HUES48 (cell line): ENCODE measurements at regions not wholly inside any gene's neighbourhood (a gene's known extent, or its start where the extent isn't known, plus 50 kb on each side); places are given as distances from the start of the nearest gene placed in this dataset.

Source experiments
- H3K27ac ChIP-seq: one replicate; pipeline ENCODE4 v1.7.0; 2013; ENCODE audit warnings: low read depth, low read length, inconsistent platforms
- H3K27me3 ChIP-seq: 2 replicates; pipeline ENCODE4 v1.6.1; 2013; ENCODE audit warnings: mild to moderate bottlenecking, low read length; ENCODE audit not compliant: control insufficient read depth, insufficient read depth
- H3K36me3 ChIP-seq: 2 replicates; pipeline ENCODE4 v1.6.1; 2013; ENCODE audit warnings: low read length; ENCODE audit not compliant: control insufficient read depth, insufficient read depth
- H3K4me1 ChIP-seq: 2 replicates; pipeline ENCODE4 v1.6.1; 2013; ENCODE audit warnings: mild to moderate bottlenecking, low read length; ENCODE audit not compliant: control insufficient read depth, insufficient read depth
- H3K4me3 ChIP-seq: 2 replicates; pipeline ENCODE4 v1.5.1; 2013; ENCODE audit warnings: mild to moderate bottlenecking, low read depth, low read length
- H3K9ac ChIP-seq: 2 replicates; pipeline ENCODE4 v1.6.1; 2013; ENCODE audit warnings: mild to moderate bottlenecking, low read depth, low read length, moderate library complexity
- H3K9me3 ChIP-seq: 2 replicates; pipeline ENCODE4 v1.6.1; 2013; ENCODE audit warnings: low read length; ENCODE audit not compliant: control insufficient read depth, insufficient read depth

DNA sequence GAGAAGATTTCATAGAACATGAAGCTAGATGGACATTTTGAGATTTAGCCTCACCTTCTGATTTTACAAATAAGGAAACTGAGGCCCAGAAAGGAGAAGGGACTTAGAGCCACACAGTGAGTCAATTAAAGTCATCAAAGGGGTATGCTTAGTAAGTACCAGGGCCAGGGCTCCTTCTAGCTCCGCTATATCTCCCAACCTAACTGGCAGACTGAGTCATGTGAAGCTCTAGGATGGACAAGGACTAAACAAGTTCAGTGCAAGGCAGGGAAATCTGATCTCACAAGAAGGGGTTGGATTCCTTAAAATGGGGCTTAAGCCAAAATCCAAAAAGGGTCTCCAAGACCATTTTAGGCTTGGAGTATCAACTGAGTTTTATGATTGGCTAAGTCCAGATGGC lies 215.8 kb downstream of the PHLDA1 start:
- no peaks in the 10 kb centered on the region for H3K27me3 ChIP-seq
- H3K9ac ChIP-seq, result no peak overlapping the region
- H3K4me3 ChIP-seq, result no peak overlapping the region
- H3K27ac ChIP-seq, result no peak overlapping the region
- no peaks in the 10 kb centered on the region for H3K36me3 ChIP-seq
- H3K9me3 ChIP-seq, result no peaks in the 10 kb centered on the region
- H3K4me1 ChIP-seq, result peaks cover 48% of the 10 kb centered on the region

DNA sequence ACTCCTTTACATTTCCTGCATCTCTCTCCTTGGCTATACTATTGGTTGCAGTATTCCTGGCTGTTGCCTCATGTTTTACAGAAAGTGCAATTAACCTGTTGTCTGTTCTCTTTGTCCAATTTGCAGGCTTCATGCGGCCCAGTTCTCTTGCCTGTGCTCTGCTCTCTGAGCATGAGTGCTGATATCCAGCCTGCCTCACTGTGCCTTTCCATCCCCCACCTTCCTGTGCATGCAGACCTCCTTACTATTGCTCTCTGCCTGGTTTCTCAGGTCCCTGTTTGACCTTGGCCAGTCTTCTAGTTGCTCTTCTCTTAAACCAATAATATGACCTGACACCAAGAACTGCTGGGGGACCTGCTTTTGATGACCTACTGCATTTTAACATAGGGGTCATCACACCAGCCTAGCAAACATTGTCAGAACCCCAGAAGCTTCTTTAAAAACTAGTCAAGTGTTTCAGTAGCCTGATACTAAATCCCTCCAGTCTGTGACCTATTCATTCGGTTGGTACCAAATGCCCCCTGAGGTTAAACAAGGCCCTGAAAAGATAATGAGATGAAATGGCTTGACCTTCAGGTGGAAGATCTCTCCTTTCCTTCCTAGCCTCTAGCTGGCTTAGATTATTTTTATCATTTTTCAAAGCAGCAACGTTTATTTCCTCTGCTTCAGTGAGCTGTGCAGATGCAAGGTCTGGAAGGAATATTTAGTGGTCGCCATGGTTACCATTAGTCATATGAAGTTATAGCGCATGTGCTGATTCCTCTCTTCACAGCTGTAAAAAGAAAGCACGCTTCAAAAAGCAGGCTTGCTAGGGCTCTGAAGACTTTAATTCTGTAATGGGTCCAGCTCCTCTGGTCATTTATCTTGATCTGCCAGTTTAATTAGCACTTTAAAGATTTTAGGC lies 216.5 kb downstream of the PHLDA1 start:
- no peaks in the 10 kb centered on the region for H3K9me3 ChIP-seq
- no peaks in the 10 kb centered on the region for H3K36me3 ChIP-seq
- H3K27me3 ChIP-seq, result no peaks in the 10 kb centered on the region
- H3K9ac ChIP-seq, result no peak overlapping the region
- H3K4me1 ChIP-seq, result peaks cover 44% of the 10 kb centered on the region
- H3K27ac ChIP-seq, result no peak overlapping the region
- no peak overlapping the region for H3K4me3 ChIP-seq

DNA sequence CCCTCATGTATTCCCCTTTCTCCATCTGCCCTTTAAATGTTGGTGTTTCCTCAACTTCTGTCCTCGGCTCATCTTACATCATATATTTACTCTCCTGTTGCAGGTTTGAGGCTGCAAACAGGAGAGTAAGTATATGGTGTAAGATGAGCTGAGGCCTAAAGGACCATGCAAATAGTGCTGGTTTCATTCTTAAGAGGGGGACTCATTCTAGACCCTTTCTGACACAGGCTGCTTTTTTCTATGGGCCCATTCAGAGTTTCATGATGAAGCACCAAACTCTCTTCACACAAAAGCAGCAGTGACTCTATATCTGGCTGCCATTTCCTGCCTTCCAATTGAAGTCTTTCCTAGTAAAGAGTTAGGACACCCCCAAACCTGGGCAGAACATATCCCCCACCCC lies 218.5 kb downstream of the PHLDA1 start:
- no peaks in the 10 kb centered on the region for H3K27me3 ChIP-seq
- H3K36me3 ChIP-seq, result no peaks in the 10 kb centered on the region
- H3K4me1 ChIP-seq, result peaks cover 45% of the 10 kb centered on the region
- no peak overlapping the region for H3K4me3 ChIP-seq
- no peak overlapping the region for H3K9ac ChIP-seq
- no peaks in the 10 kb centered on the region for H3K9me3 ChIP-seq
- H3K27ac ChIP-seq, result no peak overlapping the region

DNA sequence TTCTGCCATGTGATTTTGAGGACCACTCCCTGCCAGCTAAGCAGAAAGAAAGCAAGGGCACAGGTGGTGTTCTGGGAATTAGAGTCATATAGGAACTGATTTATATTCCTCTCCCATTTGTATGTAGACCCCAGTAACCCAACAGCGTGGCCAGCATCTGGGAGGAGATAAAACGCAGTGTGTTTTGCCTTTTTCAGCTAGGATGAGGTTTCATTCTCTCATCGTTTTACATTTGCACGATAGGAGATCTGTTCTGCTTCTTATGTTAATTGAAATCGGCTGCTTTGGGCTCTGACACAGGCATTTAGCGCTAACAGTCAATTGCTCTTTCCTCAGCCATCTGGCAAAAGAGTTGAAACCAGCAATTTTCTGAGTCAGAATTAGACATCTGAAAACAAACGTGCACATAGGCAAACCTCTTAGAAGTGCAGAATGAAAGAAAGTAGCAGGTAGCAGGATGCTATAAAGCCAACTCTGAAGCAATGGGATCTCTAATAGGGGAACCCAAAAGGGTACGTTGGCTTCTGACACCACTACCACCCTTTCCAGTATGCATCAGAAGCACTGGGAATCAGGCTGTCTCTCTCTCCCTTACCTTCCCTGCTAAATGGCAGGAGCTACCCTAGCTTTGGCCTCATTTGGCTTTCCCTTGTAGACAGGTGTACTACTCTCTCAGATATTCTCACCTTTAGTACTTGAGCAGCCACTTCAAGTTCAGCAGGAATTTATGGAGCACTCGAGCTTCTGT lies 219.1 kb downstream of the PHLDA1 start:
- H3K27me3 ChIP-seq, result no peaks in the 10 kb centered on the region
- peak overlapping the region; percentile 31; the same call in 1 of the 2 replicates for H3K4me3 ChIP-seq
- no peaks in the 10 kb centered on the region for H3K9me3 ChIP-seq
- H3K4me1 ChIP-seq, result peaks cover 45% of the 10 kb centered on the region
- H3K36me3 ChIP-seq, result no peaks in the 10 kb centered on the region
- peak overlapping the region; percentile 76 for H3K27ac ChIP-seq
- H3K9ac ChIP-seq, result no peak overlapping the region

DNA sequence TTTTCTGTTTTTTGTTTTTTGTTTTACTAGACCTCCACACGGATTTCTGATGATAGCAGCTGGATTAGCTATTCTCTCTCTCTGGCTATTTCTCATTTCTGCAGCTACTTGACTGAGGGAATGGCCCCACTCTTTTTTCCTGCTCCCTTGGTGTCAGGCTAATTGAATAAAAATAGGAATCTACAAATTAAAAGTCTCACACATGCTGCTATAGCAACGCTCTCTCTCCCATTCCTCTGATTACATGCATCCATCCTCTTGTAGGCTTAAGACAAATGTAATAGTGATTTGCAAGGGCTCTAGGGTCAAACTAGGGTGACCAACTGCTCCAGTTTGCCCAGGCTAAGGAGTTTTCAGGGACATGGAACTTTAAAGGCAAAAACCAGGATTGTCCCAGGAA lies 221.8 kb downstream of the PHLDA1 start:
- Histone ChIP-seq H3K4me3 (no peak overlapping the region), H3K4me1 (peaks cover 35% of the 10 kb centered on the region), H3K9ac (no peak overlapping the region), H3K27me3 (no peaks in the 10 kb centered on the region), H3K9me3 (no peaks in the 10 kb centered on the region), H3K27ac (no peak overlapping the region), H3K36me3 (no peaks in the 10 kb centered on the region)

DNA sequence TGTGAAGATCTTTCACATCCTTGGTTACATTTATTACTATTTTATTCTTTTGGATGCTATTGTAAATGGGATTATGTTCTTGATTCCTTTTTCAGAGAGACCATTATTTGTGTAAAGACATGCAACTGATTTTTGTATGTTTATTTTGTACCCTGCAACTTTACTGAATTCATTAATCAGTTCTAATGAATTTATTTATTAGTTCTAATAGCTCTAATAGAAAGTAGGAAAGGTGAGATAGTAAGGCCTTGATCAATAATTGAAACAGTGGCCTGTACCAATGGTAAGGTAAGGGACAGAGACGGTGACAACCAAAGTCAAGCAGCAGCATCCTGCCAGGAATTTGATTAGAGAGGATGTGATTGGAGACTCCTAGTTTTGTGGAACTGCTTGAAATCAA lies 224.1 kb downstream of the PHLDA1 start:
- Histone ChIP-seq H3K36me3 (no peaks in the 10 kb centered on the region), H3K27me3 (no peaks in the 10 kb centered on the region), H3K9ac (no peak overlapping the region), H3K9me3 (no peaks in the 10 kb centered on the region), H3K27ac (no peak overlapping the region), H3K4me3 (no peak overlapping the region), H3K4me1 (peaks cover 25% of the 10 kb centered on the region)

DNA sequence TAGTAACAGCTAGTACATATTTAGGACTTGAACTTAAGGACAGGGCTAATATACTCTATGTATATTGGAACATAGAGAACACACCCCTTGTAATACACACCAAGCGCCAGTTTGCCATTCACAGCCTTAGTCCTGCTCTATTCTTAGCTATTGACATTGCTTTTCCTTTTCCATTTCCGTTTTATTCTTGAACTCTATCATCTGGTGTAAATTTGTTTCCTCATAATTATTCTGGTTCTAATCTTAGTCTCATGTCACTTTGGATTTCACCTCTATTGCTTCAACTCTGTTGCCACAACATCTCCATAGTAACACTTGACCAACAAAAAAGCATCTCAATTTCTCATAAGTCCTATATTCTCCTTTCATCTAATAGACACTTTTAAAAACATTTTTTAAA lies 225.7 kb downstream of the PHLDA1 start:
- Histone ChIP-seq H3K4me3 (no peak overlapping the region), H3K9ac (no peak overlapping the region), H3K4me1 (peaks cover 12% of the 10 kb centered on the region), H3K36me3 (no peaks in the 10 kb centered on the region), H3K27me3 (no peaks in the 10 kb centered on the region), H3K27ac (no peak overlapping the region), H3K9me3 (no peaks in the 10 kb centered on the region)

DNA sequence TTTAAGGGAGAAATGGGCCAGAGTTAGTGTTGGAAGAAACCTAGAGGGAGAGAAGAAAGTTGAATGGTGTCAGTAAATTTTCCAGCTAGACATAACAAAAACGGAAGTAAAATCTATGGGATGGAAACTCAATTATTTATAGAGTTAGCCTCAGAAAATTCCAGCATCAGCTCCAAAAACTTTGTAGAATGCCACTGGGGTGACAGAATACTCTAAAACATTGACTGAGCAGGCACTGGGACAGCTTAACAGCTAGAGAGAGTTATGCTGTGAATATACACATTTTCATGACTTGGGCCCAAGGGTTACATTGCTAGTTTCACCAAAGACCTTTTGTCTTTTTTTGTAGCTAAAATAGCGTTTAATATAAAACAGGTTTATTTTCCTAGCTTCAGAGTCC lies 226.3 kb downstream of the PHLDA1 start:
- Histone ChIP-seq H3K27ac (no peak overlapping the region), H3K4me1 (peaks cover 12% of the 10 kb centered on the region), H3K9ac (no peak overlapping the region), H3K4me3 (no peak overlapping the region), H3K36me3 (no peaks in the 10 kb centered on the region), H3K27me3 (no peaks in the 10 kb centered on the region), H3K9me3 (no peaks in the 10 kb centered on the region)

DNA sequence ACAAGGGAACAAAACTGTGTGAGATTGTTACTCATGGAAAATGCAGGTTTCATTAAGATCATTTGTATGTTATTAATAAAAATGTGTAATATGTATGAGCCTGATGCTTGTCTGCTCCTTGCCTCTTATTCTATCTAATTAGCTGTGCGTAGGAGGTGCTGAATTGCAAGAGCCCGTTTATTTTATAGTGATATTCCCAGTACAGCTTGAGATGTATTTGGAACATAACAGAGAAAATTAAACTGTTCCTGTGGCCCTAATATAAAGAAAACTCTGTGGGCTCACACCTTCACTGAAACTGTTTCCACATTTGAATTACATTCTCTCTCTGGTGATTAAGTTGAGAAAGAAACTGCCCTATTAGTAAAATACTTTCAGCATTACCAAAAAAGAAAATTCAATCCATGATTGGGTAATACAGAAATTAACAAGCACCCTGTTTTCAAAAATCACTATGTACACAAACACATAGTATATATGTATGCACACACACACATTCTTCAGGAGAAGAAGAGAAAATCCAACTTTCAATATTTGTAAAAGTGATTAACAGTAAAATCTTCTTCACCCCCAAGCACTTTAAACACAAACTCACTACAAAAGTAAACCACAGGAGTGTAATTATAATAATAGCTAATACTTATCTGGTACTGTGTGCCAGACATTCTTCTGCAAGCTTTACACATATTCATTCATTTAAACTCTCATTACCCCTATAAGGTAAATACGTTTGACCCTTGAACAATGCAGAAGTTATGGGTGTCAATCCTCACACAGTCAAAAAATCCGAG lies 233.2 kb downstream of the PHLDA1 start:
- no peak overlapping the region for H3K9ac ChIP-seq
- no peaks in the 10 kb centered on the region for H3K36me3 ChIP-seq
- no peaks in the 10 kb centered on the region for H3K4me1 ChIP-seq
- H3K4me3 ChIP-seq, result no peak overlapping the region
- no peaks in the 10 kb centered on the region for H3K27me3 ChIP-seq
- H3K9me3 ChIP-seq, result no peaks in the 10 kb centered on the region
- no peak overlapping the region for H3K27ac ChIP-seq

DNA sequence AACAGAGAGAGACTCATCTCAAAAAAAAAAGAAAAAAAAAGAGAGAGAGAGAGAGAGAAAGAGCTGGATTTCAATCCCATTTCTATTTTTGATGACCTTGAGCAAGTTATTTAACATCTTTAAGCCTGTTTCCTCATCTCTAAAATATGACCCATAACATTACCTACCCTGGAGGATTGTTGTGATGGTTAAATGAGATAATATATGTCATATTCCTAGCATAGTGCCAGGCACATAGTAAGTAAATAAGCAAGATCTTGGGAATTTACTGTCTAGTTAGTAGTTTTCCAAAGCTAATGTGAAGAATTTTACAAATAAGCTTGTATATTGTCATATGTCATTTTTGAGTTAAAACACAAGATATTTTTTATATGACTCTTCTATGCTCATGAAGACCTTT lies 236.5 kb downstream of the PHLDA1 start:
- H3K9ac ChIP-seq, result no peak overlapping the region
- no peak overlapping the region for H3K27ac ChIP-seq
- no peaks in the 10 kb centered on the region for H3K9me3 ChIP-seq
- no peak overlapping the region for H3K4me3 ChIP-seq
- no peaks in the 10 kb centered on the region for H3K27me3 ChIP-seq
- H3K36me3 ChIP-seq, result no peaks in the 10 kb centered on the region
- H3K4me1 ChIP-seq, result peaks cover 15% of the 10 kb centered on the region; the same call in 1 of the 2 replicates
